Mesenteric fat pad (tissue), 1 donor: ENCODE measurements at regions not wholly inside any gene's neighbourhood (a gene's known extent, or its start where the extent isn't known, plus 50 kb on each side); places are given as distances from the start of the nearest gene placed in this dataset.

Experiments
- DNase-seq: peaks from one replicate; pipeline ENCODE4 v3.0.0-alpha.2; 2020; ENCODE audit warnings: low spot score
- donor health status: DM: yes; HTN: yes; CAD: no.

DNA sequence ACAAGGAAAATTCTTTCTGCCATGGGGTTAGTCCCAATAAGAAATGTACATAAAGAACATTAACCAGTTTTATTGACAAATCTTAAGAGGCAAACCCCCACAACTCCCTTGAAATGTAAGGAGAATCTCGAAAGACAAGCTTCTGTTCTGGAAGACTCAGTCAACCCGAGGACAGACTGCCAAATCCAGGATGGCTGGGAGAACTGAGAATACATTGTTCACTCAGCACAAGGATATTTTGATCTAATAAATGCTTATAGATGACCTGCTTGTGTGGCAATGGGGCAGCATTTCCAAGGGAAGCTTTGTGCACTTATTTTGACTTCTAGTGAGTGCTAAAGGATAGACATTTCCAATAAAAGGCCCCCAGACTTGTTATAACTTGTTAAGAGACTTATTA lies 280.4 kb downstream of the DHX15 start:
- no peak for DNase-seq

DNA sequence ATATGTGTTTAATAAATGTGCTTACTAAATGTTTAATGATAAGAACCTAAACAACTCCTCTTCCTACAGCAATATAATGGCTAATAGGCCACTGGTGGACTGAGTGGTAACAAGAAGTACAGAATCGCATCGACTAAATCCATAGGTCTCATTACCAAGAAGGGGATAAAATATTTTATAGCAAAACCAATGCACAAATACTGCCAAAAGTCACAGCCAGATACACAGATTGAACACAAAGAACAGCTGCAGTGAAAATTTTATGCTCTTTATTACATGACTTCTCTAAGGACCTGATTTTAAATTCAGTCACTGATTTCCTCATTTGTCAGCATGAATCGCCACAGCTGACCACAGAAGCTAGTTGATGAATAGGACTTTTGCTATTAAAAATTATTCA lies 285.4 kb downstream of the DHX15 start:
- DNase-seq: no peak

DNA sequence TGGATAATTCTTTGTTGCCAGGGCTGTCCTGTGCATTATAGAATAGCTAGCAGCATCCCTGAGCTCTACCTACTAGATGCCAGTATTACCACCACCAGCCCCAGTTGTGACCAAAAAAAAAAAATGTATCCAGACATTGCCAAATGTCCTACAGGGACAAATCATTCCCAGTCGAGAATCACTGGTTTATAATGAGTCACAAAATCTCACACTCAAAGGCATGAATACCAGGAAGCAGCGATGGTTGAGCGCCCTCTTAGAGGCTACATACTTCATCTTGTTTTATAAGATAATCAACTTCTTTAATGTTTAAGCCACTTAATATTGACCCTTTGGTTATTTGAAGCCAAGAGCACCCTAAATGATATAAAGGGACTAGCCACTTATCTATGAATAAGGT lies 297.3 kb downstream of the DHX15 start:
- DNase-seq: no peak

DNA sequence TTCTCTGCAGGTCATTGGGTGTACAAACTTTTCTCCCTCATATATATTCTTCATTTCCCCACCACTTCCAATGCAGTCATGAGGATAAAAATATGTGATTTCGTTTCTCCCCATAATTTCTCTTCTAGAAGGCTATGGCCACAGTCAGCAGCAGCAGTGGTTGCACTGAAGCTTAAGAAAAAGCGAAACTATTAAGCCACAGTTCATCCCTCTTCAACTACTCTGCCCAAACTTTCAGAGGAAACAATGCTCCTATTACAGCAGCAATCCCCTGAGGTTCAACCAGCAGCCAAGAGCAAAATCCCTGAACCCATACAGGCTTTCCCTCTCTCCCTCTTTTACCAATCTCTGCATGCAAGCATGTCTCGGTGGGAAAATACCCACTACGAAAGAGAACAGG lies 298.6 kb downstream of the DHX15 start:
- no peak for DNase-seq

DNA sequence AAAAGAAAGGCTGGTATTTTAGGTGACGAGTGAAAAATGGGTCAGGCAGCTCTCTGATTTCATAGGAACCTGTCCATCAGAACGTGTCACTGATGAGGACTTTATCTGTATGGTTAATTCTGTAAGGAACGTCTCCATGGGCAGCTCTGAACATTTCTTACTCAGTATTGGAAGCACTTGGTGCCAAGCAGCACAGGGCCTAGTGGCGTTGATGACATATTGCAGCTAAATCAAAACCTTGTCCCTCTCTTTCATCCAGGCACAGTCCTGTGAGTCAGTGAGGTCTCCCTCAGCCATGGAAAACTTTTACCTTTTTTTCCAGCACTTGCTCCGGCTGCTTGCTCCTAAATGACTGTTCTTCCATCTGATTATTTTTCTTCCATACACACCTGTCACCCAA lies 301.9 kb downstream of the DHX15 start:
- DNase-seq: no peak

DNA sequence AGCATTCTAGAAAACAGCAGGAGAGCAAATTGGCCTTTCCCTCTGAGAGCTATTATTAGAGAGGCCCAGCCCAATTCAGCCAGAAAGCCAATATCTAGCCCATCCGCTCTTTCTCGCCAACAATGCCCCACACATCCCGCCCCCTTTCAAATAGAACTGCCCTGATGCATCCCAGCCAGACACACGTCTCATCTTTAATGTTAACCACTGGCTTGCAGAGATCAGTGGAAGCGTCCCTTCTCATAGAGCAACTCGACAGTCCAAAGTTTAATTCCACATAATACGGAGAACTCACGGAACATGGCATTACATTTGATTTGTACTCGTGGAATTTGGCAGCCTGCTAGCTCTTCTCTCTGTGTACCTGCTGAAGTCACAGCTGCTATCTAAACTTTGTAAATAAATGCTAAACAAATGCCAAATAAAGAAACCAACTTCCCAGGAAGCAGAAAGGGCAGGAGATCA lies 304.4 kb downstream of the DHX15 start:
- DNase-seq: no peak

DNA sequence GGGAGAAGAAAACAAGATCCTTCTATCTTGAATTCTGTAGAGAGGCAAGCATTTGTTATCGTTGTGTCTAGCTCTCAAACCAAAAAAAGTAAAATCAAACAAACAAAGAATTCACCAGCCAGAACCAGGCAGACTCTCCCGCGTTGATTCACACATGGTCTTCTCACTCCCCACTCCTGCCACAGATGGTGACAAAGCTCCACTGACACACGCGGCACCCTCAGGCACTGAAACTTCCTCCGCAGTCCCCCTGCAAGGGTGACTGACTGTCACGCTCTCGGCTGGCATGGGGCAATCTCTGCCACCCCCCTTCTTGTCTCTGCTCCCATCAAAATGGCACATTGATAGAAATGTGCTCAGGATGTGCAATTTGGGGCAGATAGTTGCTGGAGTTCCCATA lies 304.9 kb downstream of the DHX15 start:
- DNase-seq: no peak

DNA sequence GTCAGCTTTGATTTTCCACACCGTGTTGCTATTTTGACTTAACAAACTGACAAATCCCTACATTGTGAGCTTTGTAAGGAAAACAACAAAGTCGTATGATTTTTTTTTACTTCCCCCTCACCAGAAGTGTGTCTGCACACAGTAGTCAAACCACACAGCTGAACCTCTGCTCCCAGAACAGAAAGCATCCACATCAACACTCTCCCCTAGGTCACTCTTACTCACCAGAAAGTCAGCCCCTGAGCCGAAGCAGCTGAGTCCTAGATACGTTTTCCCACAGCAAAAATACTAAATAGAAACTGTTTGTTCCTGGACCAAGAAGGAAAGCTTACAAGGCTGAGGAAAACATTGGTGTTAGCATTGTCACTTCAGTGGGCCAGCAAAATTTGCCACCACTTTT lies 305.7 kb downstream of the DHX15 start:
- no peak for DNase-seq

DNA sequence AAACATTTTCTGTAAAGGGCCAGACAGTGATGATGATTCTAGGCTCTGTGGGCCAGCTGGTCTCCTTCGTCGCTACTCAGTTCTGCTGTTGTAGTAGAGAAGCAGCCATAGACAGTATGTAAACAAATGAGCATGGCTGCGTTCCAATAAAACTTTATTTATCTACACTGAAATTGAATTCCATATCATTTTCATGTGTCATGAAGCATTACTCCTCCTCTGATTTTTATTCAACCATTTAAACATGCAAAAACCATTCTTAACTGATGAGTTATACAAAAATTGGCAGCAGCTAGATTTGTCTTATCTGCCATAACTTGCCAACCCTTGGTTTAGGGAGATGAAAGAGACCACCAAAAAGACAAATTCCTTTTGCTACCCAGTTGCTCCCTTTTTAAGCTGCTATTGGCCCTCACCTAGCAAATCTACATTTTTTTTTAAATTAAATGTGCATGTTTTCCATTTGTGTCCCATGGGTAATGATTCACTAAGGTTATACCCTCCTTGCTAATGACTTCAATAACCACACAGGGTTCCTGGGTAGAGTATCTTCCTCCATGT lies 309.9 kb downstream of the DHX15 start:
- no peak for DNase-seq

DNA sequence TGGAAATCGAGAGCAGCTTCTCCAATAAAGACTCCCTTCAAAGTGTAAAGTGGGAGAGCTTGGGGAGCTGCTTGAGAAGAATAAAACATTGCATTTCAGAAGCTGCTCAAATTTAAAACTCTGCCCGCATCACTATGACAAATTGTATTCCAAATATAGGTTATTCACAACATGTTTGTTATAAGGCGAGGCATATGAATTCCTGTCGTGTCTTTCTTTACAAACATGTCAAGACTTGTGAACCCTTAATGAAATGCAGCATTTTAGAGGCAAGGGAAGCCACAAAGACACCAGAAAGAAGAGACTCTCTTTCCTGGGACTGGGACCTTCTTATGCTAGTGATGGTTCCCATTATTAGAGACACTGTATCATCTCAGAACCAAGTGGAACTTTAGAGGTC lies 311.2 kb downstream of the DHX15 start:
- DNase-seq: no peak

DNA sequence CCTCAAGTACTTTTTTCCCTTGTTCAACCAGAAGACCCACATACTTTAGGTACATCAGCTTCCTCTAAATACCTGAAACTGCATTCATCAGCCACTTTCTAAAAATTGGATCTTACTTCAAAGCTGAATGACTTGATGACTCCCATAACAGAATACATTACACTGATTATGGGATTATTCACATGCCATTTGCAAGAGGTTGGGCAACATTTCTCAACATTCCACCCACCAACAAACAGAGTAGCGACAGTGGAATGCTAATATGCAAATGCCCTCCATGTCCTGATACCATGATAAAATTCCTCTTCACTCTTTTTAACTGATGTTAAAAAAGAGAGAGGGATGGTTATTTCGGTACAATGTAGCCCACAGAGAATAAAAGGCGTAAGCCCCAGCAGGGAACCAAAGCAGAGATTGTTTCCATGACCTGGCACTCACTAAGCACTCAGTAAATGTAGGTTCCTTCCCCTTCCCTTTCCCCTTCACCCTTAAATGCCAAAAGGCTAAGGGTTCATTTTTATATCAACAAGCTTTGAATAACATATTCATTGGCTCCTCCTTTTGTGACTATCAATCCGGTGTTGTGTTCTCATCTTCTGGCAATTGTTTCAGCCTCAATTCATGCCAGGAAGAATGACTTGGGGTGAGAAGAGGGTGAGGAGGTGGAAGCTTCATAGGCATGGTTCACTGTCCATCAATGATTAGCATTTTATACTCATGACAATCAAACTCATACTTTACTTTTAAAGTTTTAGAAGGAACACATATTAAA lies 317.2 kb downstream of the DHX15 start:
- DNase-seq: no peak

DNA sequence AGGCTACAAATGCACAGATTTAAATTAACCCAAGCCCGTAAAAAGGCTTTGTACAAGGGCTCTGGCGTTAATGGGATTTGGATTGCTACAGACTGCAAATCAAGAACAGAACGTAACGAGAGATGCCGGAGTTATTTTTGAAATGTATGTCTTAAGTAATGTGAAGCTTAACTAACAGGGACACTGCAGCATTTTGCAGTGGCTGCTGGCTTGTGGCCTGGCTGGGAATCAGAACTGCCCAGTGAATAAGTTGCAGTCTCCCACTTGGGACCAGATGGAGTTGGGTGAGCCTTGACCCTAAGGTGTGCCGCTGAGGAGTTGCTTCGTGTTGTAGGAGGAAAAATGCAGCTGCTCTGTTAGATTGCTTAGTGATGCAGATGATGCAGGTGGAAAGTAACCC lies 318.4 kb downstream of the DHX15 start:
- no peak for DNase-seq

DNA sequence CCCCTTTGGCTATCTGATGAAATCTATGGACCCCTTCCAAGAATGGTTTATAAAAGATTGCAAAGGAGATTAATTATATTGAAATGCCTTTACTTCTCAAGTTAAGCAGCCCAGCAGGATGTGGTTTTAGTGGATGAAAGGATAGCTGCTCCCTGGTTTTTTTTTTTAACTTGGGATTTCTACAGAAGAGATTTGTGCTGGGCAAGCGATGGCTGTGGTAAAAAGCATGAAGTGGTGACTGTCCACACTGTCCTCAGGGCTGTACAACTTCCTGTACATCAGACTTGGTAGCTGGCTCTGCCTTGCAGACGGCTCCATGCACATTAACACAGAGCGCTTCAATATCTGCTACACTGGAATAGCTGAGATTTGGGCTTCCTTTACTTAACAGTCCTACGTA lies 321.7 kb downstream of the DHX15 start:
- no peak for DNase-seq

DNA sequence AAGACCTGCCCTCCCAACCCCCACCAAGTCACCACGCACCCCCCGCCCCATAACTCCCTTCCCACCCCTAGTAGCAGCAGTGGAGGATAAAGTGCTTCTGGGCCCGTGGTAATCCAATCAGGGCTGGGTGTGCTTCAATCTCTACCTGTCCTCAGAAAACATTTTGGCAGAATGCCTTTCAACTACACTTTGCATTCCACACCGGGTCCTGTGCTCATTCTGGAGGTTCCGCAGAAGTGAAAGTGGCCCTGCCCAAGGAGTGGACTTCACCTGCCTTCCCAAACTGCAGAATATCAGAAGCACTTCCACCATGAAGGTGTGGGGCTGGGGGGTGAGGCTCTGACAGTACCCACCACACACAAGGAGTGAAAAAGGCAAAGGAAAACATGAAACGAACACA lies 322.3 kb downstream of the DHX15 start:
- DNase-seq: no peak

DNA sequence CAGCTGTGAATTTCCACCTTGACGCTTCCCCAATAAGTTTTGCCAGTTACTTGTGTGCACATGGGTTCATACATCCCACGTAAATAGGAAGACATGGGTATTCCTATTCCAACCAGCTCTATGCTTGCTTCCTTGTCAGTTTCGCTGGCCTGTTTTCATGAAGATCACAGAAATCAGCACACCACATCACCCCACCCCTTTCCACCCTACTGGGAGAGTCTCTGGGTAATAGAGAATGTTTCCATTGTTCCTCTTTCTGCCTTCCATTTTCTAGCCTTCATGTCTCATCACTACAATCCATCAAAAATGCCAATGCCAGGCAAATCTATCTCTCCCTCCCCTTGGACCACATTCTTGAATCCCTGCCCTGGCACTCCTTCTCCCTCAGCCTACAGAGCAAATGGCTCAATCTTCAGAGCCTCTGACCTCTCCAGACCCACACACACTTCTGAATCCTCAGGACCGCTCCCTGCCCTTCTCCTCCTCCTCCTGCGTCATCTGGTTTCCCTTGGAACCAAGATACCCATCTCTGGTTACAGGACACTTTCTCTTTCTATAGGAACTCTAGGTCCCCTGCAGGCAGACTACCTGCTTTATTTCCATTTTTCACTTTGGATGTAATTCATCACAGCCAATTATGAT lies 323.3 kb downstream of the DHX15 start:
- no peak for DNase-seq

DNA sequence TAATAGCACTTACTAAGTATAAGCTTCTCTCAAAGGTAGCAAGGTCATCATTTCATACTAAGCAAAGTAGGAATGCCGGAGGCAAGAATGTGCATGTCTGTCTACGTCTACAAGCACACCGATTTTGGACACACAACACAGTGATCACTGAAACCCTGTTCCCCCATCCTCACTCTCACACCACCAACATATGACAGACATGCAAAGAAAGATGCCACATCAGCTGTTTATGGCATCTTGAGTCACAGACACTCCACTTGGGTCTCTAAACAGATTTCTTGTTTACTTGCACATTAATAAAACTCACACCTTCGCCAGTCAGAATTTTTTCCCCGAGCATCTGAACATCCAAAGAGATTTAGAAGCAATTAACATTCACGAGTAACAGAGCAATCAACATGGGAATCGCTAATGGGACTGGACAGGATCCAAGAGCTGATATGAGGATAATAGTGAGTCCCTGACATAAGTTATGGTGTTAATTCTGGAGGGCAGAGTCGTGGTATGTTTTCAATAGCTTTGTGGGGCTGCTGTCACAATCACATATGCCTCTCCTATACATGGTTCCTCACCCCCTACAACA lies 324.1 kb downstream of the DHX15 start:
- DNase-seq: no peak

DNA sequence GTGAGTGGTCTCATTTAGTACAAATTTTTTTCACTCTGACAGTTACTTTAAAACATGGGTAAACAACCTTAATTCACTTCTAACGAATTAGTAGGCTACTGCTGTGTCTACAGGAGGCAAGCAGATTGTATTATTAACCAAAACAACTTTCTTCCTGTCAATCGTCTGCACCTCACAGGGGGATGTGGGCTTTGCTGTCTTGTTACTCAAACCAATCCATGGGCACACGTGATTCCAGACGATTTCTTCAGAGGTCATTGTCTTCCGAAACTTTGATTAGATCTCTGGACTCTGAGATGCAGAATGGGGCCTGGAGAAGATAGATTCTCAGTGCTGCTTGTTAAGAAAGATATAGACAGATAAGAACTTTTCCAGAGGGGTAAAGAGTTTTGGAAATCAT lies 327.8 kb downstream of the DHX15 start:
- DNase-seq: no peak

DNA sequence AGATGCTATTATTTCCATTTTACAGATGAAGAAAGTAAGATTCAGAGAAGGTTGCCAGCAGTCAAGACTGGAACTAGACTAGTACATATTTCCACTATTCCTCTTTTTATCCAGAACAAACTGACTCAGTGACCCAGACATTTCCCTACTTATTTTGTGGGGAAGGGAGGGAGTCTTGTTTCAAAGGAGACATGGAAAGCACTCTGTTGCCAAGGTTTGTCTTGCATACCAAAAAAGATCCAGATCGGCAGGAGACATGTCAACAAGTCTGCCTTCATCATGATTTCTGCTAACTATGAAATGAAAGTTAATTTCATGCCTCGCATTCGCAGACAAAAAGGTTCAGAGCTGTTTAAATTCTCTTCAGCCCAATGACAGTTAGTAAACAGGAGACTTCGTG lies 328.3 kb downstream of the DHX15 start:
- no peak for DNase-seq

DNA sequence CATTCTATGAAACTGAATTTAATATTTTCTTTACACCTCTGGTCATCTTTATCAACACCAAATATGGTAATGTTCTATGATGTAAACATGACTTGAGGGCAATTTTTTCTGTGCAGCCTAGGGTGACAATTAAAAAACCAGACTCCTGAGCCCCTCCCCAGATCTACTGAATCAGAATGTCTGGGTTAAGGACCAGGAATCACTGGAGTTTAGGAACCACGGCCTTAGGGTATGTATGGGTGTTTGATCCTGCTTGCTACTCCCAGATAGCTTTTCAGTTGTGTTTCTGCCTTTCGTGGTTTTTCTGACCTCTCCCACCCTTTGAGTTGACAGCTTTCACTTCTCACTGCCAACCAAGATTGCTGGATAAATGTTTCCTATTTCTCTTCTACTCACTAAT lies 332.2 kb downstream of the DHX15 start:
- no peak for DNase-seq

DNA sequence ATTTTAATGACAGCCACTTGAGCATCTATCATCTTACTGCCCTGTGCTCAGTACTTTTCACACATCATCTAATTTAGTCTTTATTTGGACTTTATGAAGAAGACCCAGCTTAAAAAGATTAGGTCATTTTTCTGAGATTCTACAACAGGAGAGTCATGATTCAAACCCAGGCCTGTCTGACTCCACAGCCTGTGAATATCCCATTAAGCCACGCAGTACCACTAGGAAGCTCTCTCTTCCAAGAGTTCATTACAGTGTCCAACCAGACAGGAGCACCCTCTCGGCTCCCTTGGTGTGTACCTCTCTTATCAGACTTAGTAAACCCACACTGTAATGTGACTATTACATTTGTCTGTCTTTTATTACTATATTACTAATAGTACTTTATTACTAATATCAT lies 332.8 kb downstream of the DHX15 start:
- no peak for DNase-seq

DNA sequence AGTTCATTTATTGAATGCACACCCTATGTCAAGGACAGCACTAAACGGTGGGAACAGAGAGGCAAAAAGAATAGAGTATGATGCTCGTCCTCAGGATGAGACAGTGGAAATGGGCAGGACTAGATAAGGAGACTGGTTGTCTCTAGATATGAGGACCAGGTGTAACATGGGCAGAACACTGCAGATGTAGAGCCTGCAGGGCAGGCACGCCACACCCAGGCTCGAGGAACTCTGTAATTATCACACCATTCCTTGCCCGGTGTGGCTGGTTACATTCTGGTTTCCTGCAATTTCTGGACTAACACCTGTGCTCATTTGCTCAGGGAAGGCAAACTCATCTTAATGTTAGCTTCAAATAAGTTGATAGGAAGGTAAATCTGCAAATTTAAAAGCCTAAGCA lies 334.4 kb downstream of the DHX15 start:
- DNase-seq: no peak
